H9 (cell line): ENCODE measurements at regions not wholly inside any gene's neighbourhood (a gene's known extent, or its start where the extent isn't known, plus 50 kb on each side); places are given as distances from the start of the nearest gene placed in this dataset.

ENCODE experiments used
- DNase-seq: peaks from one replicate; pipeline ENCODE4 v3.0.0-alpha.2; 2017
- H2AFZ ChIP-seq: one replicate; pipeline ENCODE4 v1.6.1; 2013; ENCODE audit warnings: mild to moderate bottlenecking, low read length, control low read depth, moderate library complexity
- H2AK5ac ChIP-seq: 2 replicates; pipeline ENCODE4 v1.6.1; 2013; ENCODE audit warnings: low read length, control low read depth, mixed read lengths; ENCODE audit not compliant: insufficient read length
- H2BK120ac ChIP-seq: one replicate; pipeline ENCODE4 v1.6.1; 2013; ENCODE audit warnings: low read depth, mild to moderate bottlenecking, low read length, control low read depth, inconsistent platforms; ENCODE audit not compliant: poor library complexity, severe bottlenecking
- H2BK12ac ChIP-seq: 2 replicates; pipeline ENCODE4 v1.6.1; 2013; ENCODE audit warnings: low read length, control low read depth, mixed read lengths, low read depth; ENCODE audit not compliant: insufficient read length
- H2BK15ac ChIP-seq: 2 replicates; pipeline ENCODE4 v1.6.1; 2013; ENCODE audit warnings: low read depth, low read length, control low read depth
- H2BK20ac ChIP-seq: one replicate; pipeline ENCODE4 v1.6.1; 2013; ENCODE audit warnings: low read depth, mild to moderate bottlenecking, low read length, control low read depth, inconsistent platforms; ENCODE audit not compliant: poor library complexity, severe bottlenecking
- H2BK5ac ChIP-seq: 2 replicates; pipeline ENCODE4 v1.6.1; 2013; ENCODE audit warnings: low read length, control low read depth, mixed read lengths; ENCODE audit not compliant: insufficient read length
- H3K14ac ChIP-seq: 2 replicates; pipeline ENCODE4 v1.6.1; 2013; ENCODE audit warnings: low read length, control low read depth; ENCODE audit not compliant: insufficient read depth
- H3K18ac ChIP-seq: 2 replicates; pipeline ENCODE4 v1.6.1; 2013; ENCODE audit warnings: low read depth, mild to moderate bottlenecking, mixed read lengths, low read length, control low read depth; ENCODE audit not compliant: insufficient read length
- H3K23ac ChIP-seq: 2 replicates; pipeline ENCODE4 v1.6.1; 2013; ENCODE audit warnings: low read length, control low read depth, mixed read lengths, low read depth; ENCODE audit not compliant: insufficient read length
- H3K23me2 ChIP-seq: 2 replicates; pipeline ENCODE4 v1.6.1; 2013; ENCODE audit warnings: low read depth, mild to moderate bottlenecking, mixed read lengths, low read length, control low read depth; ENCODE audit not compliant: insufficient read length, poor library complexity, severe bottlenecking
- H3K27ac ChIP-seq: 2 replicates; pipeline ENCODE4 v1.5.1; 2013; ENCODE audit warnings: low read length, control low read depth, mixed read lengths, low read depth; ENCODE audit not compliant: insufficient read length
- H3K27me3 ChIP-seq: 2 replicates; pipeline ENCODE4 v1.6.1; 2013; ENCODE audit warnings: low read length, control low read depth, inconsistent platforms; ENCODE audit not compliant: insufficient read depth
- H3K4ac ChIP-seq: 2 replicates; pipeline ENCODE4 v1.6.1; 2013; ENCODE audit warnings: low read depth, mild to moderate bottlenecking, control low read depth, inconsistent platforms, low read length, moderate library complexity
- H3K4me1 ChIP-seq: 2 replicates; pipeline ENCODE4 v1.6.1; 2013; ENCODE audit warnings: low read length, control low read depth, inconsistent platforms; ENCODE audit not compliant: insufficient read depth
- H3K4me2 ChIP-seq: 2 replicates; pipeline ENCODE4 v1.6.1; 2013; ENCODE audit warnings: low read length, control low read depth, mixed read lengths; ENCODE audit not compliant: insufficient read length, insufficient read depth
- H3K56ac ChIP-seq: 2 replicates; pipeline ENCODE4 v1.6.1; 2013; ENCODE audit warnings: low read depth, mild to moderate bottlenecking, mixed read lengths, low read length, control low read depth; ENCODE audit not compliant: insufficient read length
- H3K79me1 ChIP-seq: 2 replicates; pipeline ENCODE4 v1.6.1; 2013; ENCODE audit warnings: low read depth, mild to moderate bottlenecking, moderate library complexity, low read length, control low read depth, inconsistent platforms; ENCODE audit not compliant: insufficient read depth, poor library complexity, severe bottlenecking
- H3K79me2 ChIP-seq: 2 replicates; pipeline ENCODE4 v1.6.1; 2013; ENCODE audit warnings: low read length, control low read depth, inconsistent platforms; ENCODE audit not compliant: insufficient read depth
- H3K9ac ChIP-seq: 2 replicates; pipeline ENCODE4 v1.6.1; 2013; ENCODE audit warnings: low read length, control low read depth, mixed read lengths; ENCODE audit not compliant: insufficient read length; ENCODE audit errors: extremely low read depth
- H3K9me3 ChIP-seq: one replicate; pipeline ENCODE4 v1.6.1; 2013; ENCODE audit warnings: low read depth, low read length, inconsistent platforms; ENCODE audit not compliant: control insufficient read depth
- H3T11ph ChIP-seq: one replicate; pipeline ENCODE4 v1.6.1; 2013; ENCODE audit warnings: mild to moderate bottlenecking, low read length, control low read depth, inconsistent platforms
- H4K20me1 ChIP-seq: one replicate; pipeline ENCODE4 v1.6.1; 2013; ENCODE audit not compliant: control insufficient read depth, insufficient read length, insufficient read depth
- H4K5ac ChIP-seq: 2 replicates; pipeline ENCODE4 v1.6.1; 2013; ENCODE audit warnings: low read depth, mild to moderate bottlenecking, mixed read lengths, low read length, control low read depth; ENCODE audit not compliant: insufficient read length
- H4K8ac ChIP-seq: replicated peaks from 2 replicates; pipeline ENCODE4 v1.6.1; 2013; ENCODE audit warnings: low read length, control low read depth, mixed read lengths, low read depth; ENCODE audit not compliant: insufficient read length
- H4K91ac ChIP-seq: 2 replicates; pipeline ENCODE4 v1.6.1; 2013; ENCODE audit warnings: low read depth, mild to moderate bottlenecking, moderate library complexity, mixed read lengths, low read length, control low read depth; ENCODE audit not compliant: insufficient read length
- H3K27ac Mint-ChIP-seq, 3 experiments: 2 replicates in 2 of 3; 3 replicates in 1 of 3; pipeline ENCODE4 v1.8.0; 2020 to 2021; ENCODE audit warnings: mixed read lengths in 3 of 3, mild to moderate bottlenecking in 1 of 3, moderate library complexity in 1 of 3
- H3K27me3 Mint-ChIP-seq: 2 replicates; pipeline ENCODE4 v1.8.0; 2021; ENCODE audit warnings: low read depth, mild to moderate bottlenecking, moderate library complexity, mixed read lengths
- H3K36me3 Mint-ChIP-seq, 3 experiments: 2 replicates in 2 of 3; 3 replicates in 1 of 3; pipeline ENCODE4 v1.8.0; 2020 to 2021; ENCODE audit warnings: low read depth in 3 of 3, mixed read lengths in 3 of 3; ENCODE audit not compliant: insufficient read depth in 1 of 3
- H3K4me1 Mint-ChIP-seq, 2 experiments: 2 replicates each; pipeline ENCODE4 v1.8.0; 2020; ENCODE audit warnings: mixed read lengths in 2 of 2
- H3K4me3 Mint-ChIP-seq, 2 experiments: 2 replicates in 1 of 2; 3 replicates in 1 of 2; pipeline ENCODE4 v1.8.0; 2020 to 2021; ENCODE audit warnings: mild to moderate bottlenecking in 2 of 2, mixed read lengths in 2 of 2, moderate library complexity in 1 of 2
- H3K9me3 Mint-ChIP-seq, 2 experiments: 2 replicates in 1 of 2; 3 replicates in 1 of 2; pipeline ENCODE4 v1.8.0; 2020; ENCODE audit warnings: mild to moderate bottlenecking in 2 of 2, mixed read lengths in 2 of 2, moderate library complexity in 1 of 2
- CTCF ChIP-seq: fragments of 200-600 bp; sonication (generic); conservative IDR thresholded peaks from 3 replicates; pipeline ENCODE4 v1.8.0; 2021; ENCODE audit warnings: antibody characterized with exemption, mild to moderate bottlenecking
- WGBS: extraction: QIAGEN DNeasy Blood & Tissue Kit; methylation state at CpG from one replicate; pipeline ENCODE4 v1.1.7; 2013; ENCODE audit warnings: missing lambda C conversion rate, low lambda C conversion rate, mixed read lengths; ENCODE audit not compliant: insufficient read length; ENCODE audit errors: extremely low coverage; 5-methylcytosine and 5-hydroxymethylcytosine counted together

DNA sequence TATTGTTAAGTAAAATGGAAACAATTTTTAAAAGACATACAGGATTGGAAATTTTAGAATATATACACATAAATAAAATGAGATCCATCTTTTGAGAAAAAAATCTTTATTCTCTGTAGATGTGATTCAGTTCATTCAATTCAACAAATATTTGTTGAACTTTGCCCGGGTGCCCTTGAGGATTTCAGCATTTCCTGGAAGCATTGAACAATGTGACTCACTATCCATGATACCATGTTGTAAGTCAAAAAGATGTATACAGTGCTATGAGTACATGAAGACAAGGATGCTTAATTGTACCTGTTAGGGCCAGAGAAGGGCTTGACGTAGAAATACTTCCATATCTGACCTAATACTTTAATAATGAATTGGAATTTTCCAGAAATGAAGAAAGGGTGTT lies 353.7 kb downstream of the METTL15 start:
- H4K8ac ChIP-seq: no peak overlapping the region
- H3K9me3 ChIP-seq: no peaks in the 10 kb centered on the region
- no peak overlapping the region for H3K4ac ChIP-seq
- H3K27ac Mint-ChIP-seq: no peak overlapping the region
- H3K23me2 ChIP-seq: no peaks in the 10 kb centered on the region
- H3K18ac ChIP-seq: no peak overlapping the region
- no peak overlapping the region for H3K9ac ChIP-seq
- H3K4me1 Mint-ChIP-seq: no peaks in the 10 kb centered on the region
- no peak overlapping the region for H2BK20ac ChIP-seq
- no peak overlapping the region for H3T11ph ChIP-seq
- H3K4me1 ChIP-seq: no peaks in the 10 kb centered on the region
- H2BK12ac ChIP-seq: no peak overlapping the region
- no peaks in the 10 kb centered on the region for H3K27me3 Mint-ChIP-seq
- no peak overlapping the region for H3K4me3 Mint-ChIP-seq
- no peaks in the 10 kb centered on the region for H3K9me3 Mint-ChIP-seq
- H3K79me2 ChIP-seq: no peaks in the 10 kb centered on the region
- H2BK5ac ChIP-seq: no peak overlapping the region
- H2BK15ac ChIP-seq: no peak overlapping the region
- no peak overlapping the region for H3K56ac ChIP-seq
- H2AK5ac ChIP-seq: no peak overlapping the region
- H4K91ac ChIP-seq: no peak overlapping the region
- no peak overlapping the region for H2BK120ac ChIP-seq
- H3K23ac ChIP-seq: no peak overlapping the region
- H3K27me3 ChIP-seq: no peaks in the 10 kb centered on the region
- no peak for TF ChIP-seq CTCF
- H3K4me2 ChIP-seq: no peak overlapping the region
- no CpG with 5 or more reads among the region's 2 CpGs for WGBS
- no peak overlapping the region for H3K14ac ChIP-seq
- no peak overlapping the region for H3K27ac ChIP-seq
- H4K20me1 ChIP-seq: no peaks in the 10 kb centered on the region
- no peaks in the 10 kb centered on the region for H3K79me1 ChIP-seq
- DNase-seq: no peak
- H2AFZ ChIP-seq: no peak overlapping the region
- no peaks in the 10 kb centered on the region for H3K36me3 Mint-ChIP-seq
- no peak overlapping the region for H4K5ac ChIP-seq
